HuH-7 (cell line): ENCODE measurements at regions not wholly inside any gene's neighbourhood (a gene's known extent, or its start where the extent isn't known, plus 50 kb on each side); places are given as distances from the start of the nearest gene placed in this dataset.

Experiments used
- DNase-seq: peaks from one replicate; pipeline ENCODE4 v3.0.0; 2011; ENCODE audit warnings: low spot score

DNA sequence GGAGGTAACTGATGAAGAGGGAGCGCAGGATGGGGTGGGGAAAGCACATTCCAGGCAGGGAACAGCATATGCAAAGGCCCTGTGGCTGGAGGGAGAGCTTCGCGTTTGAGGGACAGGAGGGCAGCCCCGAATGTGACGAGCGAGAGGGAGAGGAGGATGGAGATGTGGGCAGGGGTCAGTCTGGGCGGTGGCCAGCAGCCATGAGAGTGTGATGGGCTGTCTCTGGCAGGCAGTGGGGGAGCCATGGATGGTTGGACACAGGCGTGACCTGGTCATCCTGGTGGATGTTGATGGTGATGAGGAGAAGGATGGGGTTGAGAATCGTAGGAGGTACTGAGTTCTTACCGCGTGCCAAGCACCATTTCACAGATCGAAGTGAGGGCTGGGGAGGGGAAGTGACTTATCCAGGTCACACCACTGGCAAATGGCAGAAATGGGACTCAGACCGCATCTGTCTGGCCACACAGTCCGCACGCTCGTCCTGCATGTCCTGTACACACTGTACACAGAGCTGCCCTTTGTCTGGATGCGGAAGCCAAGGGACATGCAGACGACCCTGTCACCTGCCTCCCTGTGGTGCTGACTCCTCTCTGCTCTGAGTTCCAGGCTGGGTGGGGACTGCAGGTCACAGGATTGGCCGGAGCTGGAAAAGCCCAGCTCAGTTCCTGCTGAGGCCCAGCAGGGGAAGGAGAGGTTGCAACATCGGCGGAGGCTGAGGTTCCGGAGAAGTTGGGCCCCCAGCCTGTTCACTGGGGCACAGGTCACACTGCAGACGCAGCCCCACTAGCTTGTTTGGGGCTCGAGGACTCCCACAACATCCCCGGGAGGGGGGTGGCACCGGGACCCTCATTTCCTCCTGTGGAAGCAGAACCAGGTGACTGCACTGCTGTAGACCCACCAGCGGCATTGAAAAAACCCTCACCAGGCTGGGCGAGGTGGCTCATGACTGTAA lies 165.6 kb upstream of the IER5L start:
- DNase-seq: peak; percentile 97

DNA sequence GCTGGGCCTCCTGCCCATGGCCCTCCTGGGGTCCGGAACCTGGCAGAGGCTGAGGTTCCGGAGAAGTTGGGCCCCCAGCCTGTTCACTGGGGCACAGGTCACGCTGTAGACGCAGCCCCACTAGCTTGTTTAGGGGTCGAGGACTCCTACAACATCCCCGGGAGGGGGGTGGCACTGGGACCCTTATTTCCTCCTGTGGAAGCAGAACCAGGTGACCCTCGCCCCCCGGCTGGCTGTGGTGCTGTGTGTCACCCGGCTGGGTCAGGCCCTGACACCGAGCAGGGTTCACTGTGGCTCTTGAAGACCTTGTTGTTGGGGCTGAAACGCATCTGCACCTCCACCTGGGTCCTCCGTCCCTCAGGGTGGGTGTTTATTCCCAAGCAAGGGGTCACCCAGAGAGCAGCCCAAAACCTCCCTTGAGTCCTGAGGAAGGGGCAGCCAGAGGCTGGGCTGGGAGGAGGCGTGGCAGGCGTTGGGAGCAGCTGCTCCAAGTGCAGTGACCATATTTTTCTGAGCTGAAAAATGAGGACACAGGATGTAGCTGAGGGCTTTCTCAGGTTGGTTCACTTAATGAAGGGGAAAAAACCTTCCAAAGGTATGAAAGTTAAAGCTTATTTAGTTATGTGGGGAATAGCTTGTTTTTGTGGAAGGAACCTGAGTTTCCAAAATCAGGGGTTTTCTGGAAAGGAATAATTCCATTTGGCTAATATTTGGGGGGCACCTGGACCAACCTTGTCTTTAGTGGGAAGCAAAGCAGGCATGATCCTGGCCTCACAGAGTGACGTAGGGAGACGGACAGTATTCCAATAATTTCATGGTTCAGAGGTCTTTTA lies 164.7 kb upstream of the IER5L start:
- no peak for DNase-seq

DNA sequence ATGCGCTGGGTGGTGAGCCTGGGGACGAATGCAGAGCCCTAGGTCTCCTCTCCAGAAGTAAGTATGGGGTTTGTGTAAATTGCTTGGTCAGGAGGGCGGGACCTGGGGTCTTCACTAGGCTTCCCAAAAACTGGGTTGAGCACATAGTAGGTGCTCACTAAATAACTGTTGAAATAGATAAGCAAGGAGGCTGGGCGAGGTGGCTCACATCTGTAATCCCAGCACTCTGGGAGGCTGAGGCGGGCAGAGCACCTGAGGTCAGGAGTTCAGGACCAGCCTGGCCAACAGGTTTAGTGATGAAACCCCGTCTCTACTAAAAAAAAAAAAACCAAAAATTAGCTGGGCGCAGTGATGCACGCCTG lies 163.9 kb upstream of the IER5L start:
- no peak for DNase-seq

DNA sequence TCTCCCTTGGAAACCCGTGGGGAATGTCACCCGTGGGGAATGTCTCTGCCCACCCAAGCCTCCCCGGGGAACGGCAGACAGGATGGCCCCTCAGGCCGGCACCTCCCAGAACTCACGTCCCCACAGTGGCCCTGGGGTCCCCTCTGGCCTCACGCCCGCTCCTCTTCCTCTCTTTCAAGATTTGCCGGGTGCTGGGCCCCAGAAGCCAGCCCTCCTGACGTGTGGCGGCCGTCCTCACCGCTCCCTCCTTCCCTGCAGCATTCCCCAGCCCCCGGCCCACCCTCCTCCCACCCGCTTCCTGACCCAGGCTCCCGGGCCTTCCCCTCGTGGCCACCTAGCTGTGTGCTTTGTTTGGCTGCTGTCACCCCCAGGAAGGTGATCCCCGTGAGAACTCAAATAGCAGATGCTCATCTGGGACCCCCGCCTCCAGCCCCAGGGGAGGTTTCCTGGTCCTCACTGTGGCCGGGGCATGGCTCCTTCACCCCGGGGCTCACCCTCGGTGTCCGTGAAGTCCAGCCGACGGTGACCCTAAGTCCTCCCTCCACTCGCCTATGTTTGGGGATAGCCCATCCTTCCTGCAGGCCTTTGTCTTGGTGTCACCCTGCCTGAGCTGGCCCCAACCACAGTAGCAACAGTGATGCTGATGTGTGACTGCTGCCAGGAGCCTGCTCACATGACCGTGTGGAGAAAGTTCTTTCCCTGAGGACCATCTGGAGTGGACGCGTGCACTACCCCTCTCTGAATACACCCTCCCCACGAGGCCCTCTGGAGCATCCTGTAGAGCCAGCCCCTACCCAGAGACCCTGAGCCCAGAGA lies 163.3 kb upstream of the IER5L start:
- DNase-seq: no peak

DNA sequence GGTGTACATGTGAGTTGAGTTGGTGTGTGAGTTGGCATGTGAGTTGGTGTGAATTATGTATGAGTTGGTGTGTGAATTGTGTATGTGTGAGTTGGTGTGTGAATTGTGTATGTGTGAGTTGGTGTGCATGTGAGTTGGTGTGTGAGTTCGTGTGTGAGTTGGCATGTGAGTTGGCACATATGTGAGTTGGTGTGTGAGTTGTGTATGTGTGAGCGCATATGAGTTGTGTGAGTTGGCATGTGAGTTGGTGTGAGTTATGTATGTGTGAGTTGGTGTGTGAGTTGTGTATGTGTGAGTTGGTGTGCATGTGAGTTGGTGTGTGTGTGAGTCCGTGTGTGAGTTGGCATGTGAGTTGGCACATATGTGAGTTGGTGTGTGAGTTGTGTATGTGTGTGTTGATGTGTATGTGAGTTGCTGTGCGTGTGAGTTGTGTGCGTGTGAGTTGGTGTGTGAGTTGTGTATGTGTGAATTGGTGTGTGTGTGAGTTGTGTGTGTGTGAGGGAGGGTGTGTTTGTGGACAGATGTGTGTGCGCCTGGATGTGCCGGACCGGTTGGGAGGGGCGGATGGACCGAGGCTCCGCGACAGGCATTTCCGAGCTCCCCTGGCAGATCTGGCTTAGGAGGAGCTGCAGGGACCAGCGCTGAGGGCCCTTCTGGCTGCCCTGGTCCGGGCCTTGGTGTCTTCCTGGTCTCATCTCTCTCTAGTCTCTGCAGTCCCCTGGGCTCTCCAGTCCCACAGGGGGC lies 162.5 kb upstream of the IER5L start:
- no peak for DNase-seq

DNA sequence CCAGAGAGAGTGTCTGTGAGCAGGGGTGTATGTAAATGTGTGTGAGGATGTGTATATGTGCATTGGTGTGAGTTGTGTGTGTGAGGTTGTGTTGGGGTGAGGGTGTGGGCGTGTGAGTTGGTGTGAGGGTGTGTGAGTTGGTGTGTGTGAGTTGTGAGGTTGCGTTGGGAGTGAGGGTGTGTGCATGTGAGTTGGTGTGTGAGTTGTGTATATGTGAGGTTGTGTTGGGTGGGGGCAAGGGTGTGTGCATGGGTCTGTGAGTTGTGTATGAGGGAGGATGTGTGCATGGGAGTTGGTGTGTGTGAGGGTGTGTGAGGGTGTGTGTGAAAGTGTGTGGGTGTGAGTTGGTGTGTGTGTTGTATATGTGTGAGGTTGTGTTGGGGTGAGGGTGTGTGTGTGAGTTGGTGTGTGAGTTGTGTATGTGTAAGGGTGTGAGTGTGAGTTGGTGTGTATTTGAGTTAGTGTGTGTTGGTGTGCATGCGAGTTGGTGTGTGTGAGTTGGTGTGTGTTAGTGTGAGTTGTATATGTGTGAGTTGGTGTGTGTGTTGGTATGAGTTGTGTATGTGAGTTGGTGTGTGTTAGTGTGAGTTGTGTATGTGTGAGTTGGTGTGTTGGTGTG lies 161.6 kb upstream of the IER5L start:
- no peak for DNase-seq

DNA sequence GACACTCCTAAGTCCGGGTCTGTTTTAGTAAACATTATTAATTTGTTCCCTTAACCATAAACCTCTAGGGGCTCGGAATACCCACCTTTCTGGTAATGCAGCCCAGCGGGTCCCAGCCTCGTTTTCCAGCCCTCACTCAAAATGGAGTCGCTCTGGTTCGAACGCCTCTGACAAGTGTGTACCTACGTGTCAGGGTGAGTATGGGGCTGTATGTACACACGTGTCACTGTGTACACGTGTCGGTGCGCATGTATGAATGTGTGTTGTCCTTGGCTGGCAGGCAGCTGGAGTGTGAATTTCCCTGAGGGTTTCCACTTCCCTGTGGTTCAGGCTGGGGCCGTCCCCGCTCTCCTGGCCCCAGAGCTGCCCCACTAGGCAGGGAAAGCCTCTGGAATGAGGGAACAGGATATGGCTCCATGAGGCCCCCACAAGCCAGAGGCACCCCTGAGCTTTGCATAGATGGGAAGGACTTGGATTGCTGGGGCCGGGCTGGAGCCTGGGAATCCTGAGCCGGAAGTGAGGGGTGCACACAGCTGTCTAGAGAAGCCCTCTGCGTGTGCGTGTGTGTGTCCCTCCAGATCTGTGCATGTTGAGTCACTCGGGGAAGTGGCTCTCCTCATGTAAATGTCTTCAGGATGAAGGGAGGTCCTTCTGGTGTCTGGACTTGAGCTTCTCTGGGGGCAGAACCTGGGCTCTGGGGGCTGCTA lies 160.8 kb upstream of the IER5L start:
- DNase-seq: no peak

DNA sequence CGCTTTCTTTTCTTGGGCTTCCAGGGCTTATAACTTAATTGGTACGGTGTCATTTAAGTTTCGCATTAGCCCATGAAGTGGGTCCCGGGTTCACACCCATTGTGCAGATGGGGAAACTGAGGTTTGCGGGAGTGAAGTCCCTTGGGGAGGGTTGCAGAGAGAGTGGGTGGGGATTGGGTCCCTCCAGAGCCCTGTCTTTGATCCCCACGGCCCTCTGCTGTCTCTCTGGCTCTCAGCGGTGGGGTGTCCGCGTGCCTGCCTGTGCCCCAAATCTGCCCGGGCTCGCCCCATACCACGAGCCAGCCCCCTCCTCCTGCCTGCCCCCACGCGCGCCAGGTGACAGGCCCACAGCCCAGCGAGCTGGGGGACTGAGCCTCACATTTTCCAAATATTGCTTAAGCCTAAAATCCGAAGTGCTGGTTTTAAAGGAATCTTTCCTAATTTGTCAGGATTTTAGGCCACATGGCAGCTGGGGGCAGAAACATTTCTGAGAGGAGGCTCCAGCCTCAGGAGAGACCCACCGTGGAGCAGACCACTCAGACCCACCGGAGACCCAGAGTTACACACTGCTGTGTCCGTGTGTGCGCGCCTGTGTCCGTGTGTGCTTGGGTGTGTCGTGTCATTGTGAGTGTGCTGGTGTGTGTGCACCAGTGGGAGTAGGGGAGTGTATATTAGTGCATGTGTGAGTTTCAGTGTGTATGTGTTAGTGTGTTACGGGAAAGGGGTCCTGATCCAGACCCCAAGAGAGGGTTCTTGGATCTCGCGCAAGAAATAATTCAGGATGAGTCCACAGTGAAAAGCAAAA lies 159.5 kb upstream of the IER5L start:
- no peak for DNase-seq

DNA sequence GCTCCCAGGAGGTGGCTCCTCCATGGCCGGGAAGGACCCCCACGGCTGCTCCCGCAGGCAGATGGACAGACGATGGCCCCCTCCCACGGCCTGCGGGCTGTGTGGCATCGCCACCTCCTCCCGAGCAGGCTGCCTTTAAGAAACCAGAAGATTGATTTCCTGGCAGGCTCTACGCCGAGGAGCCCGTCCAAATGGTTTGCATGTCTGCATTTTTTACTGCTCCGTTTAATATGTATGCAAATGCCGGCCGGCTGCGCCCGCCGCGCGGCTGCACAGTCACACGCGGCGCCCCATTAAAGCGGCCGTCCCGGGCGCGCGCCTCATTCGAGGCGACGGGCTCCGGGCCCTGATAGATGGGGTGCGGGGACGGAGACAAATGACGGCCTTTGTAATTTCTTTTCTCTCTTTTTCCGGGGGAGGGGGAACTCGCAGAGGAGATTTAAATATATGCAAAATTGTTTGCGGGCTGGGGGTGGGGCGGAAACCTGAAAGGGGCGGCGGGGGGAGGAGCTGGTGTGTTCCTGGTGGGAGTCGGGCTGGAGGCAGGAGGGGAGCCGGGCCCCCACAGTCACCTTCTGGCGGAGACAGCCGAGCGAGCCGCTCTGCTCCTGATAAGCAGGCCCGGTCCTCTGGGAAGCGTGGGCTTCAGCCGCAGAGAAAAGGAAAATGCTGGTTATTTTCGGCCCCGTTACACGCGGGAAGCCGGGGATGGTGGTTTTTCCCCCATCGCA lies 158.7 kb upstream of the IER5L start:
- no peak for DNase-seq

DNA sequence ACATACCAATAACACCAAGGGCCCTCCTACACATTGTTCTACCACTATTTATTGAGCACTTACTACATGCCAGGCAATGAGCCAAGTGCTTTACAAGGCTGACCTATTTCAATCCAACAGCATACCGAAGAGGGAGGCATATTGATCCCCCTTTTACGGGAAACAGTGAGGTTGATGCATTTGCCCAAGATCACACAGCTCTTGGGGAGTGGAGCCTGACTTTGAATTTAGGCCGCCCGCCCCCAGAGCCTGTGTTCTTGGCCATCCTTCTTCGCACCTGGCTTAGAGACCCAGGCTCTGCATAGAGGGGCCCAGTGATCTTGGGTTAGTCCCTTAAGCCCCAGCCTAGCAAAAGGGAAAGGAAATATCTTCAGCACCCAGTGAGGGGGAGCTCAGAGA lies 158.1 kb upstream of the IER5L start:
- no peak for DNase-seq

DNA sequence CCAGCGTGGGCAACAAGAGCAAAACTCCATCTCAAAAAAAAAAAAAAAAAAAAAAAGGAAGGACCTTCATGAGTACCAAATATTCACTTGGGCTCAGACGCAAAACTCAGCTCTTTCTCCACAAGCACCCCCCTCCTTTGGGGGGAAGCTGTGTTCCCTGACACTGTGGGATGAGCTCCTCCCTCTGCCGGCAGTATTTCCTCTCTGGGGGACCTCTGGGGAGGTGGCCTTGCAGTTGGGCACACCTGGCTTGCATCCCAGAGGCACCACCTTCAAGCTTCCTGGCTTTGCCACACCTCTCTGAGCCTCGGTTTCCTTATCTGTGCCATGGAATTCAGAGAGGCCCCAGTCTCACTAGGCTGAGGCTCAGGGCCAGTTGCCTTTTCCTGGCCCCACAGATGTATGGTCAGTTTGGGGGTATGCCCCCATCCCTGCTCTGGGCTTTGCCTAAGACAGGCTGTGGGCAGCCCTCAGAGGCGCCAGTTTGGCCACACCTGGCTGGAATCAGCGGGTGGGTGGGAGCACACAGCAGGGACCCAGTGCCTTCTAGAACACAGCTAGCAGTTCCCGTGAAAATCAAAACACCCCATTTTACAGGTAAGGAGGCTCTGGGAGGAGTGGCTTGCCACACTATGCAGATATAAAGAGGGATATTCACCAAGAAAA lies 157.5 kb upstream of the IER5L start:
- DNase-seq: no peak

DNA sequence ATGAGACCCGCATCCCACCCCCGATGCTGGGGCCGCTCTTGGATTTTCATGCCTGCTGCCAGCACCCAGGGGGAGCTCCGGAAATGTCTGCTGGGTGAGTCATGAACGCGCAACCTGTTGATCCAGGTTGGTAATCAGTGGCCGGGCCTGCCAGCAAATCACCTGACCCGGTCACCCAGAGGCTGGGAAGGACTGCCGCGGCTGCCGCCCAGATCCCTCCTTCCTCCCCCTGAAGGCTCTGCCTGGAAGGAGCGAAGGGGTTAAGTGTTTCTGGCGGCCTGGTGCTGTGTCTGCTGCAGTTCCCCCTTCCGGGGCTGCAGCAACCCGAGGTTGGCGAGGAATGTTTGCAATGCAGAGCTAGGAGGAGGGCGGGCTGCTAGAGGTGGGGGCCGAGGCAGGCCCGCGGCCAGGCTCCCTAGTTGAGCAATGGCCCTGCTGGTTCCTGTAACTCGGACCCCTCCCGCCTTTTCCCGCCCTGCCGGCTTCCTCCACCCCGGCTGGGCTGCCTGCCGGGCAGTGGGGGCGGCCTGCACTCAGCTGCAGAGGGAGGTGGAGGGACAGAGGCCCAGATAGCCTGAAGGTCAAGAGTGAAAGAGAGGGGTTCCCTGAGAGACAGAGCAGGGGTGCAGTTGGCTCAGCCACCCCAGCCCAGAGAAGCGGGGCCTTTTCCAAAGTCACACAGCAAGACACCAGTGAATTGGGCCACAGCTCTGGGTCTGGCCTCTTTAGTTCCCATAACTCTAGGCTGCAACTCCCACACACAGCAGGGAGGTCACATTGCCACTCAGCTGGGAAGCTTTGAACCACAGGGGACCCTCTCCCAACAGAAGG lies 156.3 kb upstream of the IER5L start:
- peak; percentile 95 for DNase-seq

DNA sequence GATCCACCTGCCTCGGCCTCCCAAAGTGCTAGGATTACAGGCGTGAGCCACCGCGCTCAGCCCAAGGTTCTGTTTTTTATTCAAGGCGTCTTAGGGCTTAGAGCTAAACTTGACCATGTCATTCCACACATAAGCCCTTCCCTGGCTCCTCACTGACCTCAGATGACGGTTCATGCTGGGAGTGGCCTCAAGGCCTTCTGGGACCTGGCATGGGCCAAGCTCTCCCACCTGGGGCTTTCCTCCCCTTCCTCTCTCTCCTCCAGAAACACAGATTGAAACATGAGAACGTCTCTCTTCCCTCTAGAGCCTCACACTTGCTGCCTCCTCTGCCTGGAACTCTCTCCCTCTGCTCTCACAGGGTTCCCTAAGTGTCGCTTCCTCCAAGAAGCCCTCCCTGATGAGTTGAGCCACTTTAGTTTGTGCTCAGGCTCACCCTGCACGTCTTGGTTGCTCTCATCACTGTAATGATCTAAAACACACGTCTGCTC lies 155.6 kb upstream of the IER5L start:
- DNase-seq: no peak

DNA sequence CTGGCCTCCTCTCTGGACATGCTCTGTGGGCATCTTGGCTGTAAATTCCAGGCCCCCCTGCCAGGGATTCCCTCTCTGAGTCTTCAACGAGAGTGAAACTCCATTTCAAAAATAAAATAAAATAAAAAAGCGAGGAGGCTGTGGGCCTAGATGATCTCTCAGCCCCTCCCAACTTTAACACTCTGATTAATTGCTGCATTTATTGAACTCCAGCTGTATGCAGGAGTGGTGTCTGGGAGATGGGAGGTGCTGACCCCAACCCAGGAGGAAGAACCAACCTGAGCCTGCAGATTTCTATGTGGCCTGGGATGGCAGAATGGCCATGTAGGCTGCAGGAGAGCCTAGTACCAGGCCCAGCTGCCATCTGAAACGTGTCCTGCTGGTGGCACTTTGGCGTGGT lies 154.5 kb upstream of the IER5L start:
- DNase-seq: no peak

DNA sequence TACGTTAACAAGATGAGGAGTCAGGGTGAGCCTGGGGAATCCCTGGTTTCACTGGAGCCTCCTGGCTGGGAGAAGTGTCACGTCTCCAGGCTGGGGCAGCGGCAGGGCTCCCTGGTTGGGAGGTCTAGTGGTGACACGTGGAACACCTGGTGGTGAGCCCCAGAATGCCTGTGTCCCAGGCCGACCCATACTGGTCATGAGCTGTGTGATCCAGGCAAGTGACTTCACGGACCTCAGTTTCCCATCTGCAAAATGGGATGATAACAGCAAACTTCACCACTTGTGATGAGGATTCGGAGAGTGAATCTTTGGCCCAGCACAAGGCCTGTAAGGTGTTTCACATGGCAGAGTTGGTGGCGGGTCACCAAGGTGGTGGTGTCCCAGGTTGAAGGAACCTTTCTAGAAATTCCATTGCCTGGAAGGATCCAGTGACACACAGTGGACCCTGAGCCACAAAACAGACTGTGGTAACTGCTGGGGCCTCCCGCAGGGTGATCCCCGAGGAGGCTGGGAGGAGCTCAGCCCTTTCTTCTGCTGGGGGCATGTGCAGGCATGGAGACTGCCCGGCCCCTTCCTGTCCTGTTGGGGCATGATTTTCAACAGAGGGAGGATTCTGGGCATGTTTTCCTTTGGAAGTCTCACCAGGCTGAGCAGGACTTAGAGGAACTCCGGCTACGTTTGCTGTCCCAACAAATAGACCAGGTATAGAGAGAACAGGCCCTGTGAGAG lies 153.9 kb upstream of the IER5L start:
- DNase-seq: no peak

DNA sequence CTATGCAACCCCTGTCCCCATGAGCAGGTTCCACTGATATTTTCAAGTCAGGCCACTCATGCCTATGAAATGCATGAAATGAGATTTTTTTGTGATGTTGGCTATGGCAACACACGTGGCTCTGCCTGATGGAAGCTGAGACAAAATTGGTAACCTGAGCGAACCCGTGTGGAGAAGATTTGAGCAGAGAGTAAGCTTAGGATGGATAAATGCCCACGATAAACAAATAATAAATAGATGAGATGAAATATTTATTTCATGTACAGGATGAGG lies 153.4 kb upstream of the IER5L start:
- DNase-seq: no peak
